CD4-positive, alpha-beta T cell treated with Interleukin-10 for 1 hour (primary cell): ENCODE measurements at regions not wholly inside any gene's neighbourhood (a gene's known extent, or its start where the extent isn't known, plus 50 kb on each side); places are given as distances from the start of the nearest gene placed in this dataset.
"Not testable (repeated sequence)": the region's sequence is repeated elsewhere in the genome, so short reads cannot be mapped to it uniquely, and the experiment has no call there.

Experiments used
- DNase-seq: peaks from one replicate; pipeline ENCODE4 v3.0.0-alpha.2; 2020

GRCh38 chr4:12036450-12036849 lies 607.8 kb upstream of the HS3ST1 start:
- DNase-seq: no peak

DNA sequence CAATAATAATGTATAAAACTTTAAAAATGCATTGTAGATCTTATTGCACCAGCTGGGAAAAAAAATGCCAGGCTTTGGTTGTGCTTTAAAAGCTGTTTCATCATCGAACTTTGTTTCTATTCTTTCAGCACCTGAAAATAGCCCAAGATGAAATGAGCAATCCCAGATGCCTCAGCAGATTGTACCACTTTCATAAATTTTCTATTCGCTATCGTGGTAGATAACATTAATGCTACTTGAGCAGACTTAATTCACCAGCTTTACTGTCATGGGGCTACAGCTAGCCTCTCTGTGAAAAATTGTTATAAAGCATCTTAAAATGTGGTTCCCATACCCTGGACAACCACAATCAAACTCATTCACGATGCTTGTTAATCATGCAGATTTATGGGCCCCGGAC lies 599.6 kb upstream of the HS3ST1 start:
- no peak for DNase-seq

GRCh38 chr4:12022409-12022808 lies 593.7 kb upstream of the HS3ST1 start:
- DNase-seq: no peak

GRCh38 chr4:12016729-12017128 lies 588.0 kb upstream of the HS3ST1 start:
- DNase-seq: no peak

- DNase-seq: no peak
Observed at GRCh38 chr4:12005471-12005870, 576.8 kb upstream of the HS3ST1 start.

DNA sequence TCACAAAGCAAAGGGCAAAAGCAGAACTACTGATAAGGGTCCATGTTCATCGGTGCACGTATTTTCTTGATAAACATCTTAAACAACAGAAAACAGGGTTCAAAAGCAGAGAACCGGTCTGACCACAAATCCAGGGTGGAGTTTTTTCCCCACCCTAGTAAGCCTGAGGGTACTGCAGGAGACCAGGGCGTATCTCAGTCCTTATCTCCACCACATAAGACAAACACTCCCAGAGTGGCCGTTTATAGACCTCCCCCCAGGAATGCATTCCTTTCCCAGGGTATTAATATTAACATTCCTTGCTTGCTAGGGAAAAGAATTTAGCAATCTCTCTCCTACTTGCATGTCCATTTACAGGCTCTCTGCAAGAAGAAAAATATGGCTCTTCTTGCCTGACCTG lies 567.9 kb upstream of the HS3ST1 start:
- not testable (repeated sequence) for DNase-seq

DNA sequence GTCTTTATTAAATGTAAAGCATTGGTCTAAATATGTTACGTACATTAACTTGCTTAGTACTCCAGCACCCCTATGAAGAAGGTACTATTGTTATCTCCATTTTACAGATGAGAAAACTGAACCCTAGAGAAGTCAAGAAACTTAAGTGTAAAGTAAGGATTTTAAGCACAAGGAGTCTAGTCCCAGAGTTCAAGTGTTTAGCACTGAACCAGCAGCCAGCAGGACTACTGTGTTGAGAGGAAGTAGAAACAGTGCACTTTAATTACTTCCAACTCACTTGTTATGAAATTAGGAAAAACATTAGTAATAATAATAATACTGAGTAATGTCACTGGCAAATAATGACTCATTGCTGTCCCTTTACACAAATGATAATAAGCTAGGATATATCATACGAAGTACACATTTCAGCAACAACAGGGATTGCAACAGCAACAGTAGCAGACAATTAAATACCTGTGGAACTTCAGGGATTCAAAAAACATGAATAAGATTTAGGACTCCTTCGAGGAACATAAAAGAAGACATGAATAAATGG lies 548.1 kb upstream of the HS3ST1 start:
- no peak for DNase-seq

DNA sequence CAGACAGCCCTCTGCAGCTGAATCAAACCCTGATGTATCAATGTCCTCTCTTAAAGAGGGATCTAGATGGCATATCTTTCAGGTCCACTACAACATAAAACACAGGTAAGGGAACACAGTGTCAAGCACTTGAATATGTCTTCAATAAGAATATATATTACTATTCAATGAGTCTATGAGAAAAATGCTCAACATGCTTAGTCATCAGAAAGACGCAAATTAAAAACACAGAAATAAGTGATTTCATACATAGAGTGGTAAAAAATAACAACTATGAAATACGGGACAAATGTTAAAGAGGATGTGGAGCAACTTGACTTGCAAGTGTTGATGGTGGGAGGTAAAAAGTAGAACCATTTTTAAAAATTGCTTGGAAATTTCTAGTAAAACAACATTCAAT lies 544.6 kb upstream of the HS3ST1 start:
- DNase-seq: no peak

DNA sequence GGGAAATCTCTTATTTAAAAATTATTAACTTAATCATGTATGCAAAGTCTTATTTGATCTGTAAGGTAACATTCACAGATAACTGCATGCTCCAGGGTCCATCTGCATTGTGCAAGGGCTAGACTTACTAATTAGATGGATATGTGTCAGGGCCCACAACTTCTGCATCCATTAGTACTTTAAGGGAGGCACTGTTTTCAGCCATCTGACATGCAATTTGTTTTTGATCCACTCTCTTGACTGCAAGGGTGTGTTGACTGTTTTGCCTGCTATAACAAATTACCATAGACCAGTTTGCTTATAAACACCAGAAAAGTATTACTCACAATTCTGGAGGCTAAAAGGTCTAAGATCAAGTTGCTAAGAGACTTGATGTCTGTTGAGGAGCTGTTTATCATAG lies 542.1 kb upstream of the HS3ST1 start:
- DNase-seq: no peak

DNA sequence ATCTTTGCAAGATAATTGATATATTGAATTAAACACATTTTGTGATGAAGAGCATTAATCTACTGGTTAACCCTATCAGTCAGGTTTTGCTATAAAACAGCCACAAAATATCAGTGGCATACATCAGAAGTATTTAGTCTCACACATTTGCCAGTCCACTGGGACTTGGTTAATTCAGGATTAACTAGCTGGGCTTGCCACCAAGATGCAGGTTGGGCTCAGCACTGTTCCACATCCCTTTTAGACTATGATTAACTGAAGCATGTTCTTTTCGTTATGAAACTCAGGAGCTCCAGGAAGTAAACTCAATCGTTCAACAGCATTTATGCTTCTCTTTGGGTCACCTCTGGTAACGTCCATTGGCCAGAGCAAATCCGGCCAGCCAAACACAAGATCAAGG lies 538.1 kb upstream of the HS3ST1 start:
- no peak for DNase-seq

GRCh38 chr4:11954093-11954492 lies 525.4 kb upstream of the HS3ST1 start:
- DNase-seq: no peak

- DNase-seq: no peak
Observed at GRCh38 chr4:11949355-11949754, 520.7 kb upstream of the HS3ST1 start.

DNA sequence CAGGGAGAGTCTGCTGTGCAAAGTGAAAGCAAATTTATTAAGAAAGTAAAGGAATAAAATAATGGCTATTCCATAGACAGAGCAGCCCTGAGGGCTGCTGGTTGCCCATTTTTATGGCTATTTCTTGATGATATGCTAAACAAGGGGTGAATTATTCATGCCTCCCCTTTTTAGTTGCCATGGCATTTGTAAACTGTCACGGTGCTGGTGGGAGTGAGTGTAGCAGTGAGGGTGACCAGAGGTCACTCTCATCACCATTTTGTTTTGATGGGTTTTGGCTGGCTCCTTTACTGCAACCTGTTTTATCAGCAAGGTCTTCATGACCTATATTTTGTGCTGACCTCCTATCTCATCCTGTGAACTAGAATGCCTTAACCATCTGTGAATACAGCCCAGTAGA lies 518.9 kb upstream of the HS3ST1 start:
- not testable (repeated sequence) for DNase-seq

DNA sequence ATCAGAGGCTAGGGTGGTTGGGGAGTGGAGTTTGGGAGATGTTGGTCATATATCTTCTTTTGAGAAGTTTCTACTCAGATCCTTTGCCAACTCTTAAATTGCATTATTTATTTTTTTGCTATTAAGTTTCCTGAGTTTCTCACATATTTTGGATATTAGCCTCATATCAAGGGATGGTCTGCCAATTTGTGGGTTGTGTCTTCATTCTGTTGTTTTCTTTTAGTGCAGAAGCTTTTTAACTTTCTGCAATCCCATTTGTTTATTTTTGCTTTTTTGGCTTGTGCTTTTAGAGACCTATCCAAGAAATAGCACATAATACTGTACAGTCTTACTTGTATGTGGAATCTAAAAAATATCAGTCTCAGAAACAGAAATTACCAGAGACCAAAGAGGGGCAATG lies 509.2 kb upstream of the HS3ST1 start:
- no peak for DNase-seq

DNA sequence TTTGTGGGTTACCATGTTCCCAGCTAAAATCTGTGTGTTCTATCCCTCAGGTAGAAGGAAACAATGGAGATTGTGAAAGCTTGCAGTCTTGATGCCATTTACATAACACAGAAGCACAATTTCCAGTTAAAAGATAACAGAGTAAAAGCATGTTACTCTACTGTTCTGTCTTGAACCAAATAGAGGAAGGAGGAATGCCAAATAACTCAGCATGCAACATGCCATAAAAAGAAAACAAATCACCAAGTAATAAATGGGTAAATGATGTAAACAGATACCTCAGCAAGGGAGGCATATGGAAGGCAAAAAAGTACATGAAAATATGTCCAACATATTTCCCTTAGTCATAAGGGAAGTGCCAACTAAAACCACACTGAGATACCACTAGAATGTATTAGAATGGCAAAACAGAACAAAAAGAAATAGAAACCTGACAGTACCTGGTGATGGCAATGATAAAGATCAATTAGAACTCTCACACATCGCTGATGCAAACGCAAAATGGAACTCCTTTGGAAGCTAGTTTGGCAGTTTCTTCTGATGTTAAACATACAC lies 502.6 kb upstream of the HS3ST1 start:
- DNase-seq: no peak

DNA sequence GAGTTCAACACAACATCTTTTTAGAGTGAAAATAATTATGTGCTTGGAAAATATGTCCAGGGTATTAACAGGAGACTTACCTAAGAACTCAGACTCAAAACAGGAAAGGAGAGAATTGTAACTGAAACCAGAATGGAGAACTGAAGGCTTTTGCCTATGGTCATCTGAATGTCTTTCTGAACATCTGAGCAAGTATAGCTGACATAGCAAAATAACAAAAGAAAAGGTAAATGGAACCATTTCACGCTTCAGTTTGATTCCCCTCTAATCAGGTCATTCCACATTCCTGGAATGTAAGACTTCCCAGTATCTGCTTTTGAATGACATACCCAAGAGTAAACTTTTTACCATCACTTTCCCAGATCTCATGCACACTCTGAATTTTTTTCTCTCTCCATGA lies 500.4 kb upstream of the HS3ST1 start:
- no peak for DNase-seq

DNA sequence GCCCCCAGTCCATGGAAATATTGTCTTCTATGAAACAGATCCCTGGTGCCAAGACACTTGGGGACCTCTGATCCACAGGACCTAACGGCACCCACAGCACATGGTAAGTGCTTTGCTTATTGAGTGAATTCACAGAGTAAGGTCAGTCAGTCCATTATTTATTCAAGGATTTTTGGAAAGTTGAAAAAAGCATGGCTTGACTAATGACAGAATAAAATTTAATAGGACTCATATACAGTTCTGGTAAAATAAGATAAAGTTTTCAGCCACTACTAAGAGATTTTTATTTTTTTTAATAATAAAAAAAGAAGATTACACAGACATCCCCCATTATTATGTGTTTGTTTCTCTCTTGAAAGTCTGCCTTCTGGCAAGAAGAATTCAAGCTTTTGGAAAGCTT lies 490.6 kb upstream of the HS3ST1 start:
- DNase-seq: no peak

DNA sequence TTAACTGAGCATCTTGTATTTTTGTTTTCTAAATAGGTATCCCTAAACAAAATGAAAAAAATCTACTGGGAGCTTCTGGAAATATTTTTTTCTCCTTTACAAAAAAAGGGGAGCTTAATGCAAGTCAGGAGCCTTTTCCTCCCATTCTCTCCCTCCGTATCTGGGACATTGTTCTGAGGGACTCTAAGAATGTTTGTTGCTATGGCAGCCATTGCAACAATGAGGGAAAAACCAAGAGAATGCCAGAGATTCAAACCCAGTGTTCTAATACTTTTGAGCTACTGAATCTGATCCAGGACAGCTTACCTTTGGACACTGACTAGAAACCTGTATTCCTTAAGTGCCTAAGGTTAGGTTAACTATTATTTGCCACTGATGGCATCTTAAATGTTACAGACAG lies 485.7 kb upstream of the HS3ST1 start:
- DNase-seq: no peak

DNA sequence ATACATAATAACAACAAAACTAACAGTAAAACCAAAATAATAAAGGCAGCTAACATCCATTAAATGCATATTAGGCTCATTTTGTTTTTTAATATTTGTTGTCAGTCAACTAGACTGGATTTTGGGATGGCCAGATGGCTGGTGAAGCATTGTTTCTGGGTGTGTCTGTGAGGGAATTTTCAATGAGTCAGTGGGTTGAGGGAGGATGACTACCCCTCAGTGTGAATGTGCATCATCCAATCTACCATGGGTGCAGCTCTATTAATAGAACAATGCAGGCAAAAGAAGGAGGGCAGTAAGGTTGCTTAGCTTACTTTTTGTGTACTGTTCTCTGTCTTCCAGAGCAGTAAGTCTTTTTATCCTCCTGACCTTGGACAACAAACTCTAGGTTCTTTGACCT lies 484.2 kb upstream of the HS3ST1 start:
- DNase-seq: no peak

DNA sequence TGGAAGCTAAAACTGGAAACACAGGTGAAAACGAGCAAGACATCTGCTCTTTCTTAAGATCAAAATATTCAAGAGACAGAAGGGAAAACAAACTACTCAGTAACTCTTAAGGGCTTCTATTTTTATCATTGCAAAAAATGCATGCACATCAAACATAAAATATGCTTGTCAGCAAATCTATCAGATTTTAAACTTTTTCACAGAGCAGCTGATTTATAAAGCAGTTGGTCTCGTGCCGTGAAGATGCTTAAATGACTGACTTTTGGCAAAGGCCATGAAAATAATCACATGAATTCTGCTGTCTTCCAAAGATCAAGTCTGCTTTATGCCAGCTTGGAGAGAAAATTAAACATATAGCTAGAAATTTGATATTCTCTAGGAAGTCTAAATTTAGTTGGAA lies 482.1 kb upstream of the HS3ST1 start:
- no peak for DNase-seq

GRCh38 chr4:11908712-11909111 lies 480.0 kb upstream of the HS3ST1 start:
- DNase-seq: no peak

- DNase-seq: no peak
Observed at GRCh38 chr4:11908205-11908604, 479.5 kb upstream of the HS3ST1 start.

- no peak for DNase-seq
Observed at GRCh38 chr4:11904846-11905739, 476.4 kb upstream of the HS3ST1 start.

GRCh38 chr4:11904117-11904535 lies 475.4 kb upstream of the HS3ST1 start:
- no peak for DNase-seq

GRCh38 chr4:11901089-11901488 lies 472.4 kb upstream of the HS3ST1 start:
- no peak for DNase-seq
